ENCODE measurements at regions not wholly inside any gene's neighbourhood (a gene's known extent, or its start where the extent isn't known, plus 50 kb on each side); places are given as distances from the start of the nearest gene placed in this dataset.

DNA sequence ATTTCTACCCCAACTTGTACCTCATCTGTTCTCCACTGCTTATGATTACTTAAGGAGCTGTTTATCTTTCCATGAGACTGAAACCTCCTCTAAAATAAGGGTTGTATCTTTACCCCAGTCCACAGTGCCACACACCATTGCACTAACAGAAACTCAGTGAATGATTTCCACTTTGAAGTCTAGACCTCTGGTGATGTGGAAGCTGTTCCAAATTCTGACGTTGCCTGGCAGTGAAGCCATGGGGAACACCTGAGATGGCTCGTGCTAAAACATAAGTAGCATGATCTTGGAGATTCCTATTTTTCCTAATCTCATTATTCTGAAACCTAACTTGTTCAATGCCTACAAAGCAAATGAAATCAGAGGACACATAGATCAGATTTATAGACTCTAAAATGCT lies 583.2 kb downstream of the EBF1 start:
- TF ChIP-seq, protein P1, sequence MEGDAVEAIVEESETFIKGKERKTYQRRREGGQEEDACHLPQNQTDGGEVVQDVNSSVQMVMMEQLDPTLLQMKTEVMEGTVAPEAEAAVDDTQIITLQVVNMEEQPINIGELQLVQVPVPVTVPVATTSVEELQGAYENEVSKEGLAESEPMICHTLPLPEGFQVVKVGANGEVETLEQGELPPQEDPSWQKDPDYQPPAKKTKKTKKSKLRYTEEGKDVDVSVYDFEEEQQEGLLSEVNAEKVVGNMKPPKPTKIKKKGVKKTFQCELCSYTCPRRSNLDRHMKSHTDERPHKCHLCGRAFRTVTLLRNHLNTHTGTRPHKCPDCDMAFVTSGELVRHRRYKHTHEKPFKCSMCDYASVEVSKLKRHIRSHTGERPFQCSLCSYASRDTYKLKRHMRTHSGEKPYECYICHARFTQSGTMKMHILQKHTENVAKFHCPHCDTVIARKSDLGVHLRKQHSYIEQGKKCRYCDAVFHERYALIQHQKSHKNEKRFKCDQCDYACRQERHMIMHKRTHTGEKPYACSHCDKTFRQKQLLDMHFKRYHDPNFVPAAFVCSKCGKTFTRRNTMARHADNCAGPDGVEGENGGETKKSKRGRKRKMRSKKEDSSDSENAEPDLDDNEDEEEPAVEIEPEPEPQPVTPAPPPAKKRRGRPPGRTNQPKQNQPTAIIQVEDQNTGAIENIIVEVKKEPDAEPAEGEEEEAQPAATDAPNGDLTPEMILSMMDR (IDR thresholded peaks at IDR 0.05; ENCODE audit: insufficient read depth, low read depth, low read length): no peak
- DNase-seq (ENCODE audit: low read depth): no peak
- H3K4me3 ChIP-seq (ENCODE audit: low read depth, low read length): no peak overlapping the region

DNA sequence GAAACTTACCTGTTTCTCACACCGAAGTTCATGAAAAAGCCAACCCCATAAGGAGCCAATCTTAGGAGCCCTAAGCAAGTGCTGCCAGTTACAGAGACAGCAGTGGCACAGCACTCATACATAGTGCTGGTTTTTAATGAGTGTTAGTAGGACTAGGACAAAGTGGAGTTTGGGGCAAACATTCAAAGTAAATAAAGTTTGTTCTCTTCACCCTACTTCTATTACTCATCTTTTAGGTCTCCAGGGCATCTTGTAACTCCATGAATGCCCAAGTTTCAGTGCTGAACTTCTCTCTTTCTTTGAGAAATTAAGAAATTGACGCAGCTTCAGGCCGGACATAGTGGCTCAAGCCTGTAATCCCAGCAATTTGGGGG lies 584.7 kb downstream of the EBF1 start:
- TF ChIP-seq, protein P1 (IDR thresholded peaks at IDR 0.05; ENCODE audit: insufficient read depth, low read depth, low read length): no peak
- no peak for DNase-seq (ENCODE audit: low read depth)
- no peak overlapping the region for H3K4me3 ChIP-seq (ENCODE audit: low read depth, low read length)

GRCh38 chr5:158514319-158514985 lies 585.3 kb downstream of the EBF1 start:
- no peak overlapping the region for H3K4me3 ChIP-seq (ENCODE audit: low read depth, low read length)
- TF ChIP-seq, protein P1 (IDR thresholded peaks at IDR 0.05; ENCODE audit: insufficient read depth, low read depth, low read length): no peak
- peak; percentile 9 for DNase-seq (ENCODE audit: low read depth)

DNA sequence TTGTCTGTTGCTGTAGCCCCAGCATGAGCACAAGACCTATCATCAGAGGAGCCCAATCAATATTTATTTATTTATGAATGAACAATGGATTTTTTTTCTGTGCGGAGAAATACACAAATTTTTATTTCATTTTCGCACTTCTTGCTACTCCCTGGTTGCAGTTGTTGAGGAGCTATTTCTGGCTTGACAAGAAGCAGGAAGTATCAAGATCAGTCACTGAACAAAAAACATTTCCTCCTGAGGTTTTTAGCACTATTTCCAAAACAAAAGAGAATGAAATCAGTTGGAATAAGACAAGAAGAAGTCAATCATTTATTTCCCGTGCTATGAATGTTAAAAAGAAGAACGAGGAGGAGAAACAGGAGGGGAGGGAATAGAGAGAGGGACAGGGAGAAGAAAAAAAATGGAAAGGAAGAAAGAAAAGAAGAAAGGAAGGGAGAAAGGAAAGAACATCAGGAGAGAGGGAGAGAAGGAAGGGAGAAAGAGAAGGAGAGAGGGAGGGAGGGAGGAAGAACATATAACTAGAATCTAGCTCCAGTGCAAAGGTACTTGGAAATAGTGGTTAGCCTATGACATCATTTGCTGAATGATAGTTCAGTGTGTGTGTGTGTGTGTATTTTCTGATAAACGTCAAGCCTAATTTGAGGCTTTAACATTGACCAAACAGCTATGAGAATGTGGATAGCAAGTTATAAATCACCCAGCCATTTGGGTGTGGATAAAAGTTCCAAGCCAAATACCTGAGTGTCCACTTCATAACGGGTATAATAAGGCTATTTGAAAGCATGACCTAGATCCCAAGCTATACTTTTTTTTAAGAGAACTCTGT lies 586.0 kb downstream of the EBF1 start:
- TF ChIP-seq, protein P1 (IDR thresholded peaks at IDR 0.05; ENCODE audit: insufficient read depth, low read depth, low read length): no peak
- no peak for DNase-seq (ENCODE audit: low read depth)
- H3K4me3 ChIP-seq (ENCODE audit: low read depth, low read length): no peak overlapping the region

- TF ChIP-seq, protein P1 (IDR thresholded peaks at IDR 0.05; ENCODE audit: insufficient read depth, low read depth, low read length): no peak
- DNase-seq (ENCODE audit: low read depth): no peak
- H3K4me3 ChIP-seq (ENCODE audit: low read depth, low read length): no peak overlapping the region
Measured at GRCh38 chr5:158511454-158511853, 588.3 kb downstream of the EBF1 start.

GRCh38 chr5:158510479-158510878 lies 589.2 kb downstream of the EBF1 start:
- no peak for DNase-seq (ENCODE audit: low read depth)
- no peak overlapping the region for H3K4me3 ChIP-seq (ENCODE audit: low read depth, low read length)
- TF ChIP-seq, protein P1 (IDR thresholded peaks at IDR 0.05; ENCODE audit: insufficient read depth, low read depth, low read length): no peak
